ENCODE measurements at regions not wholly inside any gene's neighbourhood (a gene's known extent, or its start where the extent isn't known, plus 50 kb on each side); places are given as distances from the start of the nearest gene placed in this dataset.

- no peak overlapping the region for H3K27ac Mint-ChIP-seq (ENCODE audit: unreplicated experiment)
- no peaks in the 10 kb centered on the region for H3K4me1 Mint-ChIP-seq
- DNase-seq (ENCODE audit: low read depth, low spot score): no peak
- TF ChIP-seq CTCF (conservative IDR thresholded peaks at IDR 0.05): no peak
- H3K27me3 Mint-ChIP-seq (ENCODE audit: low read depth): no peaks in the 10 kb centered on the region
- H3K9me3 Mint-ChIP-seq: peaks cover 2% of the 10 kb centered on the region
- H3K36me3 Mint-ChIP-seq (ENCODE audit: low read depth): no peaks in the 10 kb centered on the region
- H3K4me3 Mint-ChIP-seq: no peak overlapping the region
These were observed 550.5 kb downstream of the MMUT start for GRCh38 chr6:48912503-48912902.

- Mint-ChIP-seq H3K4me3 (no peak overlapping the region), H3K4me1 (no peaks in the 10 kb centered on the region), H3K27me3 (ENCODE audit: low read depth) (peaks cover 2% of the 10 kb centered on the region), H3K27ac (ENCODE audit: unreplicated experiment) (no peak overlapping the region), H3K36me3 (ENCODE audit: low read depth) (no peaks in the 10 kb centered on the region), H3K9me3 (no peaks in the 10 kb centered on the region)
- no peak for DNase-seq (ENCODE audit: low read depth, low spot score)
- TF ChIP-seq CTCF (conservative IDR thresholded peaks at IDR 0.05): no peak
These were observed 558.2 kb downstream of the MMUT start for GRCh38 chr6:48904809-48905208.

GRCh38 chr6:48894469-48894868 is 568.6 kb downstream of the MMUT start:
- H3K27me3 Mint-ChIP-seq (ENCODE audit: low read depth): no peaks in the 10 kb centered on the region
- H3K9me3 Mint-ChIP-seq: no peaks in the 10 kb centered on the region
- H3K27ac Mint-ChIP-seq (ENCODE audit: unreplicated experiment): no peak overlapping the region
- no peaks in the 10 kb centered on the region for H3K4me1 Mint-ChIP-seq
- no peak for TF ChIP-seq CTCF (conservative IDR thresholded peaks at IDR 0.05)
- no peak overlapping the region for H3K4me3 Mint-ChIP-seq
- no peak for DNase-seq (ENCODE audit: low read depth, low spot score)
- no peaks in the 10 kb centered on the region for H3K36me3 Mint-ChIP-seq (ENCODE audit: low read depth)

GRCh38 chr6:48893048-48893447 is 570.0 kb downstream of the MMUT start:
- Mint-ChIP-seq H3K4me3 (no peak overlapping the region), H3K36me3 (ENCODE audit: low read depth) (no peaks in the 10 kb centered on the region), H3K4me1 (no peaks in the 10 kb centered on the region), H3K27ac (ENCODE audit: unreplicated experiment) (no peak overlapping the region), H3K27me3 (ENCODE audit: low read depth) (no peaks in the 10 kb centered on the region), H3K9me3 (no peaks in the 10 kb centered on the region)
- DNase-seq (ENCODE audit: low read depth, low spot score): no peak
- no peak for TF ChIP-seq CTCF (conservative IDR thresholded peaks at IDR 0.05)

GRCh38 chr6:48891308-48891707 is 571.7 kb downstream of the MMUT start:
- no peaks in the 10 kb centered on the region for H3K36me3 Mint-ChIP-seq (ENCODE audit: low read depth)
- TF ChIP-seq CTCF (conservative IDR thresholded peaks at IDR 0.05): no peak
- no peak for DNase-seq (ENCODE audit: low read depth, low spot score)
- no peaks in the 10 kb centered on the region for H3K9me3 Mint-ChIP-seq
- no peaks in the 10 kb centered on the region for H3K27me3 Mint-ChIP-seq (ENCODE audit: low read depth)
- no peak overlapping the region for H3K4me3 Mint-ChIP-seq
- no peak overlapping the region for H3K27ac Mint-ChIP-seq (ENCODE audit: unreplicated experiment)
- H3K4me1 Mint-ChIP-seq: no peaks in the 10 kb centered on the region

- DNase-seq (ENCODE audit: low read depth, low spot score): no peak
- H3K9me3 Mint-ChIP-seq: no peaks in the 10 kb centered on the region
- H3K4me1 Mint-ChIP-seq: no peaks in the 10 kb centered on the region
- H3K27me3 Mint-ChIP-seq (ENCODE audit: low read depth): no peaks in the 10 kb centered on the region
- no peak for TF ChIP-seq CTCF (conservative IDR thresholded peaks at IDR 0.05)
- H3K4me3 Mint-ChIP-seq: no peak overlapping the region
- H3K27ac Mint-ChIP-seq (ENCODE audit: unreplicated experiment): no peak overlapping the region
- no peaks in the 10 kb centered on the region for H3K36me3 Mint-ChIP-seq (ENCODE audit: low read depth)
These were observed 573.6 kb downstream of the MMUT start for GRCh38 chr6:48889429-48889828.

All from neural crest cell (in vitro differentiated cells).